GM21360 (cell line): ENCODE measurements at regions not wholly inside any gene's neighbourhood (a gene's known extent, or its start where the extent isn't known, plus 50 kb on each side); places are given as distances from the start of the nearest gene placed in this dataset.
"Not testable (repeated sequence)": the region's sequence is repeated elsewhere in the genome, so short reads cannot be mapped to it uniquely, and the experiment has no call there.

Experiments
- ATAC-seq: cut with Tn5 transposase; IDR thresholded peaks from one replicate; pipeline ENCODE4 v1.9.1; 2021; ENCODE audit warnings: mild to moderate bottlenecking, moderate library complexity; ENCODE audit not compliant: unreplicated experiment

DNA sequence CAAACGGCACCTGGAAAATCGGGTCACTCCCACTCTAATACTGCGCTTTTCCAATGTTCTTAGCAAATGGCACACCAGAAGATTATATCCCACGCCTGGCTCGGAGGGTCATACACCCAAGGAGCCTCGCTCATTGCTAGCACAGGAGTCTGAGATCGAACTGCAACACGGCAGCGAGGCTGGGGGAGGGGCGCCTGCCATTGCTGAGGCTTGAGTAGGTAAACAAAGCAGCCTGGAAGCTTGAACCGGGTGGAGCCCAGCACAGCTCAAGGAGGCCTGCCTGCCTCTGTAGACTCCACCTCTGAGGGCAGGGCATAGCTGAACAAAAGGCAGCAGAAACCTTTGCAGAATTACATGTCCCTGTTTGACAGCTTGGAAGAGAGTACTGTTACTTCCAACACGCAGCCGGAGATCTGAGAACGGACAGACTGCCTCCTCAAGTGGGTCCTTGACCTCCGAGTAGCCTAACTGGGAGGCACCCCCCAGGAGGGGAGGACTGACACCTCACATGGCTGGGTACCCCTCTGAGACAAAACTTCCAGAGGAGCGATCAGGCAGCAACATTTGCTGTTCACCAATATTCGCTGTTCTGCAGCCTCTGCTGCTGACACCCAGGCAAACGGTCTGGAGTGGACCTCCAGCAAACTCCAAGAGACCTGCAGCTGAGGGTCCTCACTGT lies 472.3 kb upstream of the PHF14 start:
- ATAC-seq = not testable (repeated sequence)

DNA sequence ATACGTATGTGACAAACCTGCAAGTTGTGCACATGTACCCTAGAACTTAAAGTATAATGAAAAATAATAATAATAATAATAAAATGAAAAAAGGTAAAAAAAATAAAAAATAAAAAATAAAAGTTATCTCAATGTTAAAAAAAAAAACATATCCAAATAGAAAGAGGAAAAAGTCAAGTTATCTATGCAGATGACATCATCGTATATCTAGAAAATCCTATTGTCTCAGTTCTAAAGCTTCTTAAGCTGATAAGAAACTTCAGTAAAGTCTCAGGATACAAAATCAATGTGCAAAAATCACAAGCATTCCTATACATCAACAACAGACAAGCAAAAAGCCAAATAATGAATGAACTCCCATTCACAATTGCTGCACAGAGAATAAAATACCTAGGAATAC lies 466.6 kb upstream of the PHF14 start:
- ATAC-seq = no peak

DNA sequence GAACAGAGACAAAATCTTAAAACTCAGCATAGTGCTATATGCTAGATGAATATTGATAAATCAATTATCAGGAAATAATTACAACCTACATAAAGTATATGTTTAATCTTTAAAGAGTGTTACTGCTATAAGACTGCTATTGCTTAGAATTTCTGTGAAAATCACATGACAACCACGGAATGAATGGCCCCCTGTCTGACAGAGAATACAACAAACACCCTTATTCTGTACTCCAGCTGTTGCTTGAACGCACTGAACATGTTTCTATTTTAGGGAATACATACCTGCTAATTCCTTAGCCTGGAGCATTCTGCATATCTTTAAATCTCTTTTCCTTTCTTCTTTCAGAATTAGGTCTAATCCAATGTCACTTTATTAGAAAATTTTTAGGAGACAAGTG lies 452.4 kb upstream of the PHF14 start:
- ATAC-seq = no peak

DNA sequence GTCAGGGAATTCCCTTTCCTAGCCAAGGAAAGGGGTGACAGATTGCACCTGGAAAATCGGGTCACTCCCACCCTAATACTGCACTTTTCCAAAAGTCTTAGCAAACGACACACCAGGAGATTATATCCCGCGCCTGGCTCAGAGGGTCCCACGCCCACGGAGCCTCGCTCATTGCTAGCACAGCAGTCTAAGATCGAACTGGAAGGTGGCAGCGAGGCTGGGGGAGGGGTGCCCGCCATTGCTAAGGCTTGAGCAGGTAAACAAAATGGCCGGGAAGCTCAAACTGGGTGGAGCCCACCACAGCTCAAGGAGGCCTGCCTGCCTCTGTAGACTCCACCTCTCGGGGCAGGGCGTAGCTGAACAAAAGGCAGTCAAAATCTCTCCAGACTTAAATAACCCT lies 440.2 kb upstream of the PHF14 start:
- ATAC-seq = not testable (repeated sequence)

DNA sequence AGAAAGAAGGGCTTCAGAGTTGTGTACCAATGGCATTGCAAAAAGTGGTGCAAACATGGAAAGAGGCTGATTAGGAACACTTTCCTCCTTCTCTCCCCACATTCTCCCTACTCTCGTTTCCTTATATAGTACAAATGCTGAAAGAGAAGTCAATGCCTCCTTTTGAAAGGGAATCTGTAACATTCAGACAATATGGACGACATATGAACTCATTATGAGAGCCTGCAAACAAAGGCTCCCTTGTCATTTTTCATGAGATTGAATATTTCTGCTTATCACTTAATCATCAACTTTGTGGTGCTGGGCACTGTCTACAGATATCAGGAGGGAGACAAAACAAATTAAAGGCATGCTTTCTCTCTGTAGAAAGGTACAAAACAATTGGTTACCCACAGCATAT lies 437.1 kb upstream of the PHF14 start:
- no peak for ATAC-seq

DNA sequence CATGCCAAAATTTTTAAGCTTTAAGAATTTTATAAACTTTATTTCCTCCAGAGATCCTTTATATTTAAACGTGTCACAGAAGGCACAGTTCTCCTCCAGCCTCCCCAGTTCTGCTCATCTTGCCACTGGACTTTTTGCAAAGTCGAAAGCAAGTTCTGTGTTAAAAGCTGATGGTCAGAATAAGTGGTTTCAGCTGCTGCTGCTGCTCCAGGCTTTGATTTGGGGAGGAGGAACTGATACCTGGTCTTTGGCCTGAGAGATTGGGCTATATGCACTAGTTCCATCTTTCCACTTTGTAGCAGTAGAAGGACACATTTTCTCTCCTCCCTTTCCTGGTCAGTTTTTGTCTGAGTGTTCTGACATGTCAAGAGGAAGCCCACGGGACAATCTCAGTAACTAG lies 435.9 kb upstream of the PHF14 start:
- no peak for ATAC-seq

DNA sequence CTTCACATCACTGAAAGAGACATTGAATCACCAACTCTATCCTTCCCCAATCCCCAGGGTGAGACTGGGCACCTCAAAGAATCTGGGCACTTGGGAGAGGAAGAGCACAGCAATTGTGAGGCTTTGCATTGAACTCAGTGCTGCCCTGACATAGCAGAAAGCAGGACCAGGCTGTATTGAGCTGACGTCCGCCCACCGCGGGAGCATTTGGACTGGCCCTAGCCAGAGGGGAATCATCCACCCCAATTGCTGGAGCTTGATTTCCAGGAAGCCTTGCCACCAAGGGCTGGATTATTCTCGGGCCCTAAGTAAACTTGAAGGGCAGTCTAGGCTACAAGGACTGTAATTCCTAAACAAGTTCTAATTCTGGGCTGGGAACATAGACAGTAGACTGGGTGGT lies 416.3 kb upstream of the PHF14 start:
- no peak for ATAC-seq

DNA sequence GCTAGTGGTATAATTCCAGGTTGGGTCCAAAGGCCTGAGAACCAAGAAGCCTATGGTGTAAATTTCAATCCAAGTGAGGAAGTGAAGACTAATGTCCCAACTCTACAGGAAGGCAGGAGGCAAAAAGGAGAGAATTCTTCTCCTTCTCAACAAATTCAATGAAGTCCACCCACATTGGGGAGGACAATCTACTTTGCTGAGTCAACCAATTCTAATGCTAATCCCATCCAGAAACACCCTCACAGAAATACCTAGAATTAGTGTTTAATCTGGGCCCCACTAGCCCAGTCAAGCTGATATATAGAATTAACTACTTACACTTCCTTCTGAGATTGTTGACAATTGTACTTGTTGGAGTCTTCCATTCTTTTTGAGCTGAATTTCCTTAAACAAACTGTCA lies 413.2 kb upstream of the PHF14 start:
- no peak for ATAC-seq

DNA sequence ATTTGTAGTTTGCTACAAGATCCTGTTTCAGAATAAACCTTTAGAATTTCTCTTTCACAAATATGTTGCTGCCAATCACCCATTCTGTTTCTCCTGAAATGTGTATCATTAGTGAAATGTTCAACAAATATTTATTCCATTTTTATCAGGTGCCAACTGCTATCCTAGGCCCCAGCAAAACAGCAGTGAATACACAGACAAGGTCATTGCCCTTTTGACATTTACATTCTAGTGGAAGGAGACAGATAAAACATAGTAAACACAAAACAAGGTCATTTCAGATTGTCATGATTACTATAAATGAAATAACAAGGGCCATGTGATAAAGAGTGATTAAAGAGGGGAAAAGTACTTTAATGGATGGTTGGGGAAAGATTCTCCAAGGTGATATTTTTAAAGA lies 404.8 kb upstream of the PHF14 start:
- ATAC-seq = no peak

DNA sequence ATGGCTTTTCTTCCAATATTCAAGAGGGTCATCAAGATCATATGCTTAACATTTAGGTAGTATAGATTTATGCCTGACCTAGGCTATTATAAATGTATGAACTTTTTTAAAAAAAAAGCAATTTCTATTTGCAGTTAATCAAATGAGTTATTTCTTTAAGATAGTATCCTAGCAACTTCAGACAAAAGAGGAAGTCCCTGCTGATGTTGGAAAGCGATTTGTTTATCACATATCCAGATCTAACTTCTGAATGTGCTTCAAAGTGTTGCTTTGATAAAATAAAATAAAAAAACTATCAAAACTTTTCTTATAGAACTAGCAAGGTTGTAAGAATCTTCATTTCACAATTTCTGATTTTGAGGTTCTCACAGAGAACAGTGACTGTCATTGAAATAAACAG lies 401.9 kb upstream of the PHF14 start:
- no peak for ATAC-seq

DNA sequence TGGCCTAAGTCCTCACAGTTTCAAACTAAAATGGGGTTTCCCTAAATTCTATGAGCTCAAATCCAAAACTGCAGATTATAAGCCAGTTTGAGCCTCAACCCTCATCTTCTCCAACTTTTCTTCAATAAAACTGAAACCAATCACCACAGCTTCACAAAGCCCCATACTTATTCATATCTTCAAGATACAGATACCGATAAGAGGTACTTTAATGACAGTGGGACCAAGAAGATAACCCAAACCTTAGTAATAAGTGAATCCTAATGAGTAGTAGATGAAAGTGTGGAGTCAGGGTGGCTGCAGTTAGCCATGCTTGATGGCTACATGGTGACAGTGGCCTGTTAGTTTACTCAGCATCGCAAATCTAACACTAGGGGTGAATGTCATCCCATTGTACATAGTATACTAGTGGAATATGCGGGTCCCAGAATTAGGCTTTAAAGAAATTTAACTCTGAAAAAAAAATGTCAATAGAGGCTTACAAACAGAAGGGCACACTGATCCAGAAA lies 395.8 kb upstream of the PHF14 start:
- no peak for ATAC-seq

DNA sequence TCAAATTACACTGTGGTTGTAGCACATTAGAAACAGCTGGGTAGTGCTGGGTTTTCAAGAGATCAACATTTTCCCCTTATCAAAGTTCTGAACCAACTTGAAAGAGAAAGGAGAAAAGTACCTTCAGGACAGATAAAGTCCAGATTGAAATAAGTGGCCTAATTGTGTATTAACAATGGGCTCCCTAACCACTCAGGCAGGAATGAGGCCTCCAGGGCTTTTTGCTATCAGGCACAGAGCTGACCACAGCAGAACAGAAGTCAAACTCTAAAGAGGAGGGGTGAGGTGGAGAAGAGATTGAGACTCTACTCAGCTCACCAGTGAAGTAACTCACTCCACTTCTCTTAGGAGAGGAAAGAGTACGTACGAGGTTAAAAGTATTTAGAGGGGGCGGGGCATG lies 394.1 kb upstream of the PHF14 start:
- ATAC-seq = no peak

DNA sequence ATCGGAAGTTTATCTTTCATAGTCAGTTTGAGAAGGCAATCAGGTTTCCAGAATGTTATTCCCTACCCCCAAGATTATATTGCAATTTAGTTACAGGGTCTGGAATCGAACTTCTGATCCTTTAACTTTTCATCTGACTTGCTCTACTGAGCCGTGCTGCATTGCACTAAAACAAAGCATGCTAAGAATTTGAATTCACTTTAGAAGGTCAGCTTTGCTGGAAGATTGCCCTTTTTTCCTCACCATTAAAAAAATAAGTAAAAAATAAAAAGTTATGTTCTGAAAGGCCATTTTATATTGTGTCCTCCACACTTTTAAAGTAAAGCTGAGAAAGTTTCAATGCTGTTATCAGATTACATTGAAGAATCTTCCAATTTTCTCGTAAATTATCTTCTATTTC lies 388.8 kb upstream of the PHF14 start:
- ATAC-seq = no peak

DNA sequence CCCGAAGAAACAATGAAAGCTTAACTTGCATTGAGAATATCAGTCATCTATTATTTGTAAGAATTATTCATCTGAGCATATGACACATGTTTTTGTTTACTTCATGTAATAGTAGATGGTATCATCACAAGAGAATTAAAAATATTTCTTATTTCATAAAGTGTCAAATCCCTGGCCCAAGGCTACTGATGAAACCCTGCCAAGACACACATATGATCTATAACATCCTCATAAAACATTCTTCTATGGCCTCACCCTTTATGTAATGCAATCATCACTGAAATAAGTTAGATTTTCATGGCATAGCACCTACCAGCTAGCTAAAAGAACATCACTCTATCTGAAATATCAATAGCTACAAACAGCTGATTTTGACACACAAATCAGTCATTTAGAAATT lies 385.6 kb upstream of the PHF14 start:
- ATAC-seq = no peak

DNA sequence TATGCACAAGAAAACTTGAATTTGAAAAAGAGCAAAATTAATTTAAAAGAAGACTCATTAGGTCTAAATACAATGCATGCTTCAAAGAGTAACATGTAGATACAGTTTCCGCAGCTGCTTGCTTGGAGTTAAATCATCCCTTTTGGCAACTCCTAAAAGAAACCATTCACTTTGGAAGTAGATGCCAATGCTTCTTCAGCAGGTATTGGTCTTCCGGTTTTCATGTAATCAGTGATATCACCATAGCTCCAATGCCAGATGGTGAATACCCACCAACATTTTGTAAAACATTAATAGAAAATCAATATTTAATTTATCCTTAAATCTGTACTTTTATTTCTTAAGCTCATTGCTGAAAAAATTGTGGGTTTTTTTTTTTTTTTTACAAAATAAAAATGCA lies 381.1 kb upstream of the PHF14 start:
- no peak for ATAC-seq

DNA sequence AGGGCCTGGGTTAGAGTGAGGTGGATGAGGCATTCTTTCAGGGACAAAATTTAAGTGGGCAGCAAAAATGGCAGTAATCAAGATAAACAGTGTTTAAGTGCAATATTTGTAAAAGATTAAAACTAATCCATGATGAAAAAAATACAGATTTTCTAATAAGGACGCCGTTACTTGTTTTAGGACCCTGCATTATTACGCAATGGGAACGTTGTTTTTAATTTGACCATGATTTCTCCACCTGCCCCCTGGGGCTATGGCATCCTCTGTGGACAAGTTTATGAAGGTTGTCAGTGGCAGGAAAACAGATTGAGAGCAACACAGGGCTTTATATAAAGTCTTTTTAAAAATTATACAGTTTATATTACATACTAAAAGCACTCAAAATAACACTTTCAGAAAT lies 380.6 kb upstream of the PHF14 start:
- no peak for ATAC-seq

DNA sequence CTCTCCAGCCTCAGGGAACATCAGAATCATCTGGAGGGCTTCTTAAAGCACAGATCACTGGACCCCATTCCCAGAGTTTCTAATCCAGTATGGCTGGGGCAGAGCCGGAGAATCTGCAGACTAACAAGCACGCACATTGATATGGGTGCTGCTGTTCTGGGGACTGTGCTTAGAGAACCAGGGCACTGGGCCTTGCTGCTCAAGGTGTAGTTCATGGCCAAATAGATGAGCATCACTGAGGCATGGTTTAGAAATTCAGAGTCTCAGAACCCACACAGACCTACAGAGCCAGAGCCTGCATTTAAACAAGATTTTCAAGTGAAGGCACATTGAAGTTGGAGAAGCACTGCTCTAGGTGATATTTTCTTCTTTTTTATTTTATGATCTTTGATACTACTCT lies 376.8 kb upstream of the PHF14 start:
- no peak for ATAC-seq

DNA sequence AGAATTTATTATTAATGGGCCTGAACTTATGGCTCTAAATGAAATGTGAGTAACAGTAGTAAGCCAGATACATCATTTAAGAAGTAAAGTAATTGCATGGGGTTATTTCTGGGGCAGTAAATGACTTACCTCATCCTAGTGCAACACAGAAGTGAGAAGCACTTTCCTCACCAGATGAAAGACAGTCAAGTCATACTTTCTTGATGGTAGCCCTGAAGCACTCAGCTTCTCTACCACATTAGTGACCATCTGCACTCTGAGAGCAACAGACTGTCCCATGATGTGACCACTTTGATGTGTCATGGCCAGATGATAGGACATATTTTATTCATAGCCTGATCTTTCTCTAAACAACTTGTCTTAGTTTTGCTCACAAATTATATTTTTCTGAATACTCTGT lies 369.5 kb upstream of the PHF14 start:
- no peak for ATAC-seq

DNA sequence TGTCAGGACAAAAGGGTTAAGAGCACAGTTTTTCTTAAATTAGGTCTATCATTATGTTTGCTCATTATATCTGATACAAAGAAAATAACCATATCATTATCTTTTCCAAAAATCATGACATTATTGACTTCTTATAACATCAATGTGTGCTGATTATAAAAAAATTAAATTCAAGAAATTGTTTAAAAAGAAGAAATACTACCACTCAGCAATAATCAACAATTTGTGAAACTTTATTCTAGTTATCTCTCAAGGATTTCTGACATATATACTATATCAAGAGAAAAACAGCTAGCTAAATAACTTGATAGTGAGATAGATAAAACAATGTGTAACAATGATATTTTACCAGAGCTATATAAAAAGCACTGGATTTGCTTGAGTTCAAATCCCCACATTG lies 360.7 kb upstream of the PHF14 start:
- ATAC-seq = no peak

DNA sequence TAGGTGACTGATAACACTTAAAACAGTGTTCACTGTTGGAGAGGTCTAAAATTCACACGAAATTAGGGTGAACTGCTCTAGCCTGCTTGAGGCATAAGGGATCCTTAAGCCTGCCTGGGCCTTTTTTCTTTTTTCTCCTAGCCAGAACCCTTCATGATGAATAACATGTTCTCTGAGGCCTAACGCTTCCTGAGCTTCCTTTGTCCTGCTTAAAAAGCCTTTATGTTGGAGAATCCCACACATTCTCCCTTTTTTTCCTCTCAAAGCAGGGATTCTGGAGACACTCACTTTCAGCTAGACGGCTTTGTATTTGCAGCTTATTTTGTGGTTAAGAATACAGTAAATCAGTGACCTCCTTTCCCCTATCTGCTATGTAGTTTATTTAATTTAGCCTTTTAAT lies 354.7 kb upstream of the PHF14 start:
- no peak for ATAC-seq

DNA sequence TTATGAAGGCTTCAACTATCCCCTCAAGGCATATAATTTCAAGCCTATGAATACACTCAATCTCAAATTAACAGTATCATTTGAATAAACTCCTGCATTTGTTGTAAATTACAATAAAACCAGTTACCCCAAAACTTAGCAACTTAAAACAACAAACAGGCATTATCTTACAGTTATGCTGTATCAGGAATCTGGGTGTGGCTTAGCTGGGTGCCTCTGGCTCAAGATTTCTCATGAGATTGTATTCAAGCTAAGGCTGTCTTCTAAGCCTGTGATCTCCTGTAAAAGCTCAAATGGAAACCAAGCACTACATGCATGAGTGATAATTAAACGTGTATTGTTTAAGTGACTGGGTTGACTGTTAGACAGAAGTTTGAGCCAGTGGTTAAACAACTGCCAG lies 341.0 kb upstream of the PHF14 start:
- no peak for ATAC-seq

DNA sequence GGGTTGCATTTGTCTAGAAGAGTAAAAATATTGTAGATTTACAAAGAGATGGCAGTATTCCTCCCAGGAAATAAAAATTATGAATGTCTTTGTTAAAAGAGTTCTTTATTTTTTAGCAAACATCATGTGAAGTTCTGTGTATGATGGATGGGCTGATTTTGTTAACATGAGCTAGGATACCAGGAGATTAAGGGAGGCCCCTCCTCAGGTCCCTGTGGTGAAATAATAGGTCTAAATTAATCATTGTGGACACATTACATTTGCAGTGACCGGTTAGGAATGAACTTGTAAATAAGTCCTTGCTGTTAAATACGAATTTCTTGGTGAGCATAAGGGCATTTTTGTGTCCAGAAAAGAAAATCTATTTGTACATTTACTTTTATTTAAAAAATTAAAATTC lies 339.4 kb upstream of the PHF14 start:
- ATAC-seq = no peak

DNA sequence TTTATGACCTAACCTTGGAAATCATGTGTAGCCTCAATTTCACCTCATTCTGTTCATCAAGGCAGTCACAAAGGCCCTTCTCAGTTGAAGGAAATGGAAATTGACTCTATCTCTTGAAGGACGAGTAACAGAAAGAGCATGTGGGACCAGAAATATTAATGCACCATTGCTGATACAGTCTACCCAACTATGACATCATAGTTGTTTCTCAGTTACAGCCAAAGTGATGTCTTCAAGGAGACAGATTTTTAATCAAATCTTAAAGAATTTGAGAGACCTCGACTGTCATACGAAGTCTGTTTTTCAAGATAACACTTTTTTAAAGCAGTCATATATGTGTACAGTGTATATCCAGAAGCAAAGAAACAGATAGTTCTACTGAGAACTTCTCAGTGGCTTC lies 335.7 kb upstream of the PHF14 start:
- no peak for ATAC-seq
